A549 (cell line): ENCODE measurements at regions not wholly inside any gene's neighbourhood (a gene's known extent, or its start where the extent isn't known, plus 50 kb on each side); places are given as distances from the start of the nearest gene placed in this dataset.

ENCODE experiments used
- CTCF ChIP-seq: fragments of >200 bp; sonication (Bioruptor Twin); formaldehyde crosslinking; IDR thresholded peaks from 3 replicates; pipeline ENCODE4 v1.5.1; 2016
- EP300 ChIP-seq, 2 experiments: fragments of >200 bp; sonication (Bioruptor Twin); formaldehyde crosslinking; IDR thresholded peaks; 2 replicates in 1 of 2; 3 replicates in 1 of 2; pipeline ENCODE4 v1.6.1; 2016 to 2017
- KDM1A ChIP-seq: fragments of 200-600 bp; sonication (generic); IDR thresholded peaks from 2 replicates; pipeline ENCODE4 v1.6.1; 2016; ENCODE audit warnings: low read depth, mild to moderate bottlenecking
- KDM5A ChIP-seq: fragments of 200-600 bp; sonication (generic); IDR thresholded peaks from 2 replicates; pipeline ENCODE4 v1.6.1; 2016; ENCODE audit warnings: antibody characterized with exemption, mild to moderate bottlenecking
- MAZ ChIP-seq: fragments of 150-350 bp; IDR thresholded peaks from 2 replicates; pipeline ENCODE4 v1.6.1; 2014; ENCODE audit warnings: antibody characterized with exemption, low read depth, low read length, borderline replicate concordance
- NFE2L2 ChIP-seq: fragments of 150-350 bp; conservative IDR thresholded peaks from 2 replicates; pipeline ENCODE4 v1.6.1; 2014; ENCODE audit warnings: low read length
- POLR2A ChIP-seq: IDR thresholded peaks from 2 replicates; pipeline ENCODE4 v1.6.1; 2012; ENCODE audit warnings: mild to moderate bottlenecking, low read length
- RFX5 ChIP-seq: fragments of 450-650 bp; IDR thresholded peaks from 2 replicates; pipeline ENCODE4 v1.7.1; 2014; ENCODE audit warnings: antibody characterized with exemption, mild to moderate bottlenecking, moderate library complexity

GRCh38 chr13:62933809-62934208, 1518.2 kb upstream of the PCDH20 start:
- TF ChIP-seq CTCF: no peak
- TF ChIP-seq EP300 (IDR thresholded peaks at IDR 0.05): no peak
- no peak for TF ChIP-seq KDM5A
- no peak for TF ChIP-seq KDM1A
- no peak for TF ChIP-seq POLR2A
- TF ChIP-seq MAZ: no peak
- TF ChIP-seq RFX5: no peak
- no peak for TF ChIP-seq NFE2L2
